ENCODE measurements at regions not wholly inside any gene's neighbourhood (a gene's known extent, or its start where the extent isn't known, plus 50 kb on each side); places are given as distances from the start of the nearest gene placed in this dataset.
"Not testable (repeated sequence)": the region's sequence is repeated elsewhere in the genome, so short reads cannot be mapped to it uniquely, and the experiment has no call there.

DNA sequence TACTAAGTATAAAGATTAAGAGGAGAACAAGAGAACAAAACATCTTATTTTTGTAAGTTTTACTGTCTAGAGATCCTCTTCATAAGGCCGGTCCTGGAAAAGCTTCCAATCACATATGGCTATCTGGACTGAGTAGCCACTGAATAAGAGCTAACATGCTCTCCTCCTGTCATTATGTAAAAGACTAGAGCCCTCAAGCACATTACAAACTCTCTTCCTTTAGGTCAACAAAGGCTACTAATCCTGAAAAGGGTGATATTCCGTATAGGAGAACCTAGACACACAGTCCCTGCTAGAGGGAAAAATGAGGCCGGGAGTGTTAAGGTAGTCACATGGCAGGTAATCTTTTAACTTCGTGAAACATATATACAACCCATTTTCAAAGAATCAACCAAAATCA, 665.6 kb downstream of the EFNA5 start:
- no peak for ATAC-seq
- no peak for TF ChIP-seq ZNF70 (CRISPR knock-in tag; IDR thresholded peaks at IDR 0.05)
- TF ChIP-seq, protein P1, sequence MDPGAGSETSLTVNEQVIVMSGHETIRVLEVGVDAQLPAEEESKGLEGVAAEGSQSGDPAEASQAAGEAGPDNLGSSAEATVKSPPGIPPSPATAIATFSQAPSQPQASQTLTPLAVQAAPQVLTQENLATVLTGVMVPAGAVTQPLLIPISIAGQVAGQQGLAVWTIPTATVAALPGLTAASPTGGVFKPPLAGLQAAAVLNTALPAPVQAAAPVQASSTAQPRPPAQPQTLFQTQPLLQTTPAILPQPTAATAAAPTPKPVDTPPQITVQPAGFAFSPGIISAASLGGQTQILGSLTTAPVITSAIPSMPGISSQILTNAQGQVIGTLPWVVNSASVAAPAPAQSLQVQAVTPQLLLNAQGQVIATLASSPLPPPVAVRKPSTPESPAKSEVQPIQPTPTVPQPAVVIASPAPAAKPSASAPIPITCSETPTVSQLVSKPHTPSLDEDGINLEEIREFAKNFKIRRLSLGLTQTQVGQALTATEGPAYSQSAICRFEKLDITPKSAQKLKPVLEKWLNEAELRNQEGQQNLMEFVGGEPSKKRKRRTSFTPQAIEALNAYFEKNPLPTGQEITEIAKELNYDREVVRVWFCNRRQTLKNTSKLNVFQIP (CRISPR knock-in tag; IDR thresholded peaks at IDR 0.05; ENCODE audit: borderline replicate concordance, low read depth) = no peak
- TF ChIP-seq GLIS3 (CRISPR knock-in tag; IDR thresholded peaks at IDR 0.05) = no peak
- no peak for TF ChIP-seq ZFP30 (CRISPR knock-in tag; IDR thresholded peaks at IDR 0.05)
- TF ChIP-seq CSDC2 (CRISPR knock-in tag; IDR thresholded peaks at IDR 0.05) = no peak
- no peak for TF ChIP-seq ZNF565 (CRISPR knock-in tag; conservative IDR thresholded peaks at IDR 0.05; ENCODE audit: low read depth)

- no peak for ATAC-seq
- TF ChIP-seq ISL1 (CRISPR knock-in tag; IDR thresholded peaks at IDR 0.05) = peak; percentile 88
- no peak for TF ChIP-seq OSR1 (CRISPR knock-in tag; IDR thresholded peaks at IDR 0.05)
These were observed 668.6 kb downstream of the EFNA5 start for GRCh38 chr5:107002115-107002514.

- not testable (repeated sequence) for ATAC-seq
These were observed 671.2 kb downstream of the EFNA5 start for GRCh38 chr5:106999506-106999905.

DNA sequence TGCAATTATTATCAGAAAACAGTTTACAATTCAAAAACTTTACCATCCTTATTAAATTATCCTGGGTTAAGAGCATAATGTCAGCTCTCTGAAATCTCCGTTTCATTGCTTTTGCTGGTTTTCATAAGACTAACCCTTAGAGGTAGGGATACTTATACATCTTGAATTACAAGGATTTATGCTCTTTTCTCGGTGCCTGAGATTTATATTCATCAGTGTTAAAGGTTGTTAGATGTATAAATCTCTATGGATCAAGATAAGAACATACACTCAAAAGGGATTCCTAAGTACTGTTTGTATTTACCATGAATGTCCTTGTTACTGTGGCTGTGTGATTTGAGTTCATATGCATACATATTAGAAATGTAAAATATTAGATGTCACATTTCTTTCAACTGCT, 684.7 kb downstream of the EFNA5 start:
- TF ChIP-seq, protein P2, sequence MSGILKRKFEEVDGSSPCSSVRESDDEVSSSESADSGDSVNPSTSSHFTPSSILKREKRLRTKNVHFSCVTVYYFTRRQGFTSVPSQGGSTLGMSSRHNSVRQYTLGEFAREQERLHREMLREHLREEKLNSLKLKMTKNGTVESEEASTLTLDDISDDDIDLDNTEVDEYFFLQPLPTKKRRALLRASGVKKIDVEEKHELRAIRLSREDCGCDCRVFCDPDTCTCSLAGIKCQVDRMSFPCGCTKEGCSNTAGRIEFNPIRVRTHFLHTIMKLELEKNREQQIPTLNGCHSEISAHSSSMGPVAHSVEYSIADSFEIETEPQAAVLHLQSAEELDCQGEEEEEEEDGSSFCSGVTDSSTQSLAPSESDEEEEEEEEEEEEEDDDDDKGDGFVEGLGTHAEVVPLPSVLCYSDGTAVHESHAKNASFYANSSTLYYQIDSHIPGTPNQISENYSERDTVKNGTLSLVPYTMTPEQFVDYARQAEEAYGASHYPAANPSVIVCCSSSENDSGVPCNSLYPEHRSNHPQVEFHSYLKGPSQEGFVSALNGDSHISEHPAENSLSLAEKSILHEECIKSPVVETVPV (CRISPR knock-in tag; IDR thresholded peaks at IDR 0.05) = no peak
- TF ChIP-seq ZFP3 (CRISPR knock-in tag; IDR thresholded peaks at IDR 0.05) (no peak), BACH2 (CRISPR knock-in tag; IDR thresholded peaks at IDR 0.05; ENCODE audit: borderline replicate concordance) (no peak), ZNF70 (CRISPR knock-in tag; IDR thresholded peaks at IDR 0.05) (no peak), ISL1 (CRISPR knock-in tag; IDR thresholded peaks at IDR 0.05) (no peak), CSDC2 (CRISPR knock-in tag; IDR thresholded peaks at IDR 0.05) (no peak), ZNF8 (CRISPR knock-in tag; IDR thresholded peaks at IDR 0.05) (no peak), GLIS3 (CRISPR knock-in tag; IDR thresholded peaks at IDR 0.05) (no peak), ZNF565 (CRISPR knock-in tag; conservative IDR thresholded peaks at IDR 0.05; ENCODE audit: low read depth) (no peak), PPARA (CRISPR knock-in tag; IDR thresholded peaks at IDR 0.05; ENCODE audit: borderline replicate concordance) (no peak), ARNTL (CRISPR knock-in tag; IDR thresholded peaks at IDR 0.05; ENCODE audit: borderline replicate concordance, low read depth) (no peak), ZFP30 (CRISPR knock-in tag; IDR thresholded peaks at IDR 0.05) (no peak), CREB5 (CRISPR knock-in tag; IDR thresholded peaks at IDR 0.05; ENCODE audit: low read depth) (no peak), ESRRG (CRISPR knock-in tag; IDR thresholded peaks at IDR 0.05) (no peak), TOX (CRISPR knock-in tag; IDR thresholded peaks at IDR 0.05; ENCODE audit: borderline replicate concordance) (no peak), OSR1 (CRISPR knock-in tag; IDR thresholded peaks at IDR 0.05) (no peak), RARB (CRISPR knock-in tag; IDR thresholded peaks at IDR 0.05) (no peak), SNAI2 (CRISPR knock-in tag; IDR thresholded peaks at IDR 0.05) (no peak)
- TF ChIP-seq, protein P3, sequence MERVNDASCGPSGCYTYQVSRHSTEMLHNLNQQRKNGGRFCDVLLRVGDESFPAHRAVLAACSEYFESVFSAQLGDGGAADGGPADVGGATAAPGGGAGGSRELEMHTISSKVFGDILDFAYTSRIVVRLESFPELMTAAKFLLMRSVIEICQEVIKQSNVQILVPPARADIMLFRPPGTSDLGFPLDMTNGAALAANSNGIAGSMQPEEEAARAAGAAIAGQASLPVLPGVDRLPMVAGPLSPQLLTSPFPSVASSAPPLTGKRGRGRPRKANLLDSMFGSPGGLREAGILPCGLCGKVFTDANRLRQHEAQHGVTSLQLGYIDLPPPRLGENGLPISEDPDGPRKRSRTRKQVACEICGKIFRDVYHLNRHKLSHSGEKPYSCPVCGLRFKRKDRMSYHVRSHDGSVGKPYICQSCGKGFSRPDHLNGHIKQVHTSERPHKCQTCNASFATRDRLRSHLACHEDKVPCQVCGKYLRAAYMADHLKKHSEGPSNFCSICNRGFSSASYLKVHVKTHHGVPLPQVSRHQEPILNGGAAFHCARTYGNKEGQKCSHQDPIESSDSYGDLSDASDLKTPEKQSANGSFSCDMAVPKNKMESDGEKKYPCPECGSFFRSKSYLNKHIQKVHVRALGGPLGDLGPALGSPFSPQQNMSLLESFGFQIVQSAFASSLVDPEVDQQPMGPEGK (CRISPR knock-in tag; IDR thresholded peaks at IDR 0.05; ENCODE audit: borderline replicate concordance) = no peak
- ATAC-seq = no peak

- TF ChIP-seq PPARA (CRISPR knock-in tag; IDR thresholded peaks at IDR 0.05; ENCODE audit: borderline replicate concordance) (no peak), ESRRG (CRISPR knock-in tag; IDR thresholded peaks at IDR 0.05) (no peak), CSDC2 (CRISPR knock-in tag; IDR thresholded peaks at IDR 0.05) (no peak), CREB5 (CRISPR knock-in tag; IDR thresholded peaks at IDR 0.05; ENCODE audit: low read depth) (no peak), RARB (CRISPR knock-in tag; IDR thresholded peaks at IDR 0.05) (no peak), ZFP30 (CRISPR knock-in tag; IDR thresholded peaks at IDR 0.05) (no peak)
- TF ChIP-seq, protein P3 (CRISPR knock-in tag; IDR thresholded peaks at IDR 0.05; ENCODE audit: borderline replicate concordance) = no peak
- ATAC-seq = no peak
These were observed 685.6 kb downstream of the EFNA5 start for GRCh38 chr5:106985174-106985573.

GRCh38 chr5:106979178-106979577, 691.6 kb downstream of the EFNA5 start:
- ATAC-seq = not testable (repeated sequence)

DNA sequence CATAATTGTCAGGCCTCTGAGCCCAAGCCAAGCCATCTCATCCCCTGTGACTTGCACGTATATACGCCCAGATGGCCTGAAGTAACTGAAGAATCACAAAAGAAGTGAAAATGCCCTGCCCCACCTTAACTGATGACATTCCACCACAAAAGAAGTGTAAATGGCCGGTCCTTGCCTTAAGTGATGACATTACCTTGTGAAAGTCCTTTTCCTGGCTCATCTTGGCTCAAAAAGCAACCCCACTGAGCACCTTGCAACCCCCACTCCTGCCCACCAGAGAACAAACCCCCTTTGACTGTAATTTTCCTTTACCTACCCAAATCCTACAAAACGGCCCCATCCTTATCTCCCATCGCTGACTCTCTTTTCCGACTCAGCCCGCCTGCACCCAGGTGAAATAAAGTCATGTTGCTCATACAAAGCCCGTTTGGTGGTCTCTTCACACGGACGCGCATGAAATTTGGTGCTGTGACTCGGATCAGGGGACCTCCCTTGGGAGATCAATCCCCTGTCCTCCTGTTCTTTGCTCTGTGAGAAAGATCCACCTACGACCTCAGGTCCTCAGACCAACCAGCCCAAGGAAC, 692.1 kb downstream of the EFNA5 start:
- not testable (repeated sequence) for ATAC-seq
